SK-N-SH treated with all-trans-retinoic acid at 6 μM for 48 hours (cell line): ENCODE measurements at regions not wholly inside any gene's neighbourhood (a gene's known extent, or its start where the extent isn't known, plus 50 kb on each side); places are given as distances from the start of the nearest gene placed in this dataset.

ENCODE experiments used
- BACH2 ChIP-seq: fragments of 250-450 bp; sonication (Bioruptor Pico); IDR thresholded peaks from 2 replicates; pipeline ENCODE4 v1.9.0; 2021; ENCODE audit warnings: mild to moderate bottlenecking, borderline replicate concordance
- CSRNP3 ChIP-seq: fragments of 250-450 bp; sonication (Bioruptor Pico); IDR thresholded peaks from 2 replicates; pipeline ENCODE4 v1.5.1; 2021; ENCODE audit warnings: mild to moderate bottlenecking, moderate library complexity
- TOX ChIP-seq: fragments of 250-450 bp; sonication (Bioruptor Pico); IDR thresholded peaks from 2 replicates; pipeline ENCODE4 v1.8.0; 2021; ENCODE audit warnings: mild to moderate bottlenecking, moderate library complexity, borderline replicate concordance
- TSHZ2 ChIP-seq: fragments of 250-450 bp; sonication (Bioruptor Pico); IDR thresholded peaks from 2 replicates; pipeline ENCODE4 v1.5.0; 2020; ENCODE audit warnings: mild to moderate bottlenecking, moderate library complexity
- ZFP3 ChIP-seq: fragments of 250-450 bp; sonication (Bioruptor Pico); IDR thresholded peaks from 2 replicates; pipeline ENCODE4 v1.5.0; 2020; ENCODE audit warnings: mild to moderate bottlenecking, moderate library complexity

GRCh38 chr15:45827275-45827674 lies 192.4 kb downstream of the SQOR start:
- TF ChIP-seq TOX (CRISPR knock-in tag) (no peak), ZFP3 (CRISPR knock-in tag) (no peak), CSRNP3 (CRISPR knock-in tag) (no peak), TSHZ2 (CRISPR knock-in tag) (no peak), BACH2 (CRISPR knock-in tag) (no peak)
